ENCODE measurements at regions not wholly inside any gene's neighbourhood (a gene's known extent, or its start where the extent isn't known, plus 50 kb on each side); places are given as distances from the start of the nearest gene placed in this dataset.
A peak's percentile ranks its signal among the peaks of the same experiment; 100 is the strongest.

DNA sequence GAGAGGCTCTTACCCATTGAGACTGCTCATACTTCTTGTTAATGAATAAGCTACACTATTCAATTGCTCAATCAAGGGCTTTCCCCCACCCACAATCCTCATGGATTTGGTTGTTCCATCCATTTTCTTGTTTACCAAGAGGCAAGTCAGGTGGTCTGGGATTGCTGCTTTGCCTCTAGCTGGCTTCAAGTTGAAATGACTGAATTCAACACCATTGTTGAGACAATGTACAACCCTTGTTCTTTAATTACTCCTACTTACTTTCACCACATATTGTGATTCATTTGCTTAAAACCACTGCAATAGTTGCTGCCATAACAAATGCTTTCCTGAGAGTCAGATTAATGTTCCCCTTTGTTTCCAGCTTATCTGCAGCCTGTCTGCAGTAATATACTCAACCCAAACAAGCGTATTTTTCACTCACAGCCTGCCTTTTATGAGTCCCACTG is 532.2 kb downstream of the RIT2 start:
- no peak overlapping the region for H3K27ac ChIP-seq (ENCODE audit: insufficient read depth, low read length)
- no peak overlapping the region for H3K4me3 ChIP-seq (replicated peaks in 1 of 4; ENCODE audit: control extremely low read depth in 1 of 4, insufficient read depth in 1 of 4, low read depth in 3 of 4, low read length in 4 of 4)
- no peak overlapping the region for H2AFZ ChIP-seq (ENCODE audit: low read length)
- no peak for TF ChIP-seq EZH2 (IDR thresholded peaks at IDR 0.05; ENCODE audit: low read length, missing control alignments)
- TF ChIP-seq, protein P1, sequence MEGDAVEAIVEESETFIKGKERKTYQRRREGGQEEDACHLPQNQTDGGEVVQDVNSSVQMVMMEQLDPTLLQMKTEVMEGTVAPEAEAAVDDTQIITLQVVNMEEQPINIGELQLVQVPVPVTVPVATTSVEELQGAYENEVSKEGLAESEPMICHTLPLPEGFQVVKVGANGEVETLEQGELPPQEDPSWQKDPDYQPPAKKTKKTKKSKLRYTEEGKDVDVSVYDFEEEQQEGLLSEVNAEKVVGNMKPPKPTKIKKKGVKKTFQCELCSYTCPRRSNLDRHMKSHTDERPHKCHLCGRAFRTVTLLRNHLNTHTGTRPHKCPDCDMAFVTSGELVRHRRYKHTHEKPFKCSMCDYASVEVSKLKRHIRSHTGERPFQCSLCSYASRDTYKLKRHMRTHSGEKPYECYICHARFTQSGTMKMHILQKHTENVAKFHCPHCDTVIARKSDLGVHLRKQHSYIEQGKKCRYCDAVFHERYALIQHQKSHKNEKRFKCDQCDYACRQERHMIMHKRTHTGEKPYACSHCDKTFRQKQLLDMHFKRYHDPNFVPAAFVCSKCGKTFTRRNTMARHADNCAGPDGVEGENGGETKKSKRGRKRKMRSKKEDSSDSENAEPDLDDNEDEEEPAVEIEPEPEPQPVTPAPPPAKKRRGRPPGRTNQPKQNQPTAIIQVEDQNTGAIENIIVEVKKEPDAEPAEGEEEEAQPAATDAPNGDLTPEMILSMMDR (conservative IDR thresholded peaks at IDR 0.05 in 1 of 2, IDR thresholded peaks at IDR 0.05 in 1 of 2; ENCODE audit: low read depth in 1 of 2, low read length in 2 of 2), result no peak
- H3K36me3 ChIP-seq (ENCODE audit: control insufficient read depth, insufficient read depth, low read length), result no peaks in the 10 kb centered on the region
- H3K4me1 ChIP-seq (ENCODE audit: control insufficient read depth, extremely low read depth, insufficient read depth, low read length), result no peaks in the 10 kb centered on the region
- no peaks in the 10 kb centered on the region for H3K79me2 ChIP-seq (ENCODE audit: control insufficient read depth, insufficient read depth, low read length)
- H3K27me3 ChIP-seq (ENCODE audit: control insufficient read depth, insufficient read depth, low read length), result no peaks in the 10 kb centered on the region
- H4K20me1 ChIP-seq (ENCODE audit: control insufficient read depth, extremely low read depth, insufficient read depth, low read length), result no peaks in the 10 kb centered on the region
- H3K4me2 ChIP-seq (ENCODE audit: extremely low read depth, insufficient read depth, low read length), result no peak overlapping the region
- H3K9ac ChIP-seq (ENCODE audit: insufficient read depth, low read length), result no peak overlapping the region
- DNase-seq (ENCODE audit: low read depth in 2 of 2), result peak in 1 of 2 donors; percentile 77
- H3K9me3 ChIP-seq (ENCODE audit: control insufficient read depth, insufficient read depth, low read depth, low read length), result no peaks in the 10 kb centered on the region

GRCh38 chr18:42586601-42587000 is 528.9 kb downstream of the RIT2 start:
- H3K4me2 ChIP-seq (ENCODE audit: extremely low read depth, insufficient read depth, low read length), result no peak overlapping the region
- H3K27ac ChIP-seq (ENCODE audit: insufficient read depth, low read length), result no peak overlapping the region
- no peaks in the 10 kb centered on the region for H3K27me3 ChIP-seq (ENCODE audit: control insufficient read depth, insufficient read depth, low read length)
- H3K9ac ChIP-seq (ENCODE audit: insufficient read depth, low read length), result no peak overlapping the region
- no peaks in the 10 kb centered on the region for H3K4me1 ChIP-seq (ENCODE audit: control insufficient read depth, extremely low read depth, insufficient read depth, low read length)
- no peaks in the 10 kb centered on the region for H3K9me3 ChIP-seq (ENCODE audit: control insufficient read depth, insufficient read depth, low read depth, low read length)
- no peaks in the 10 kb centered on the region for H3K36me3 ChIP-seq (ENCODE audit: control insufficient read depth, insufficient read depth, low read length)
- no peaks in the 10 kb centered on the region for H3K79me2 ChIP-seq (ENCODE audit: control insufficient read depth, insufficient read depth, low read length)
- H2AFZ ChIP-seq (ENCODE audit: low read length), result no peak overlapping the region
- TF ChIP-seq EZH2 (IDR thresholded peaks at IDR 0.05; ENCODE audit: low read length, missing control alignments), result no peak
- TF ChIP-seq, protein P1 (conservative IDR thresholded peaks at IDR 0.05 in 1 of 2, IDR thresholded peaks at IDR 0.05 in 1 of 2; ENCODE audit: low read depth in 1 of 2, low read length in 2 of 2), result no peak
- no peak for DNase-seq (ENCODE audit: low read depth in 2 of 2)
- no peaks in the 10 kb centered on the region for H4K20me1 ChIP-seq (ENCODE audit: control insufficient read depth, extremely low read depth, insufficient read depth, low read length)
- H3K4me3 ChIP-seq (replicated peaks in 1 of 4; ENCODE audit: control extremely low read depth in 1 of 4, insufficient read depth in 1 of 4, low read depth in 3 of 4, low read length in 4 of 4), result no peak overlapping the region

DNA sequence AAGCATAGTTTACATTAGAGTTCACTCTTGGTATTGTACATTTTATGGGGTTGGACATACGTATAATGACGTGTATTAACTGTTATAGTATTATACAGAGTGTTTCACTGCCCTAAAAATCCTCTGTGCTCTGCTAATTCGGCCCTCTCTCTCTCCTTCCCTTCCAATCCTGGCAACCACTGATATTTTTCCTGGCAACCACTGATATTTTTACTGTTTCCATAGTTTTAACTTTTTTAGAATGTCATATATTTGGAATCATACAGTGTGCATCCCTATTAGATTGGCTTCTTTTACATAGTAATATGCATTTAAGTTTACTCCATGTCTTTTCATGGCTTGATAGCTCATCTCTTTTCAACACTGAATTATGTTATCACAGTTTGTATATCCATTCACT is 526.7 kb downstream of the RIT2 start:
- Histone ChIP-seq H3K9me3 (ENCODE audit: control insufficient read depth, insufficient read depth, low read depth, low read length) (no peaks in the 10 kb centered on the region), H2AFZ (ENCODE audit: low read length) (no peak overlapping the region), H4K20me1 (ENCODE audit: control insufficient read depth, extremely low read depth, insufficient read depth, low read length) (no peaks in the 10 kb centered on the region), H3K4me1 (ENCODE audit: control insufficient read depth, extremely low read depth, insufficient read depth, low read length) (no peaks in the 10 kb centered on the region), H3K27ac (ENCODE audit: insufficient read depth, low read length) (no peak overlapping the region), H3K79me2 (ENCODE audit: control insufficient read depth, insufficient read depth, low read length) (no peaks in the 10 kb centered on the region), H3K27me3 (ENCODE audit: control insufficient read depth, insufficient read depth, low read length) (no peaks in the 10 kb centered on the region), H3K4me3 (replicated peaks in 1 of 4; ENCODE audit: control extremely low read depth in 1 of 4, insufficient read depth in 1 of 4, low read depth in 3 of 4, low read length in 4 of 4) (no peak overlapping the region), H3K36me3 (ENCODE audit: control insufficient read depth, insufficient read depth, low read length) (no peaks in the 10 kb centered on the region), H3K4me2 (ENCODE audit: extremely low read depth, insufficient read depth, low read length) (no peak overlapping the region), H3K9ac (ENCODE audit: insufficient read depth, low read length) (no peak overlapping the region)
- TF ChIP-seq, protein P1 (conservative IDR thresholded peaks at IDR 0.05 in 1 of 2, IDR thresholded peaks at IDR 0.05 in 1 of 2; ENCODE audit: low read depth in 1 of 2, low read length in 2 of 2), result no peak
- TF ChIP-seq EZH2 (IDR thresholded peaks at IDR 0.05; ENCODE audit: low read length, missing control alignments), result no peak
- no peak for DNase-seq (ENCODE audit: low read depth in 2 of 2)

Measured in fibroblast of lung (primary cell).